WTC11 (cell line): ENCODE measurements at regions not wholly inside any gene's neighbourhood (a gene's known extent, or its start where the extent isn't known, plus 50 kb on each side); places are given as distances from the start of the nearest gene placed in this dataset.
"Not testable (repeated sequence)": the region's sequence is repeated elsewhere in the genome, so short reads cannot be mapped to it uniquely, and the experiment has no call there.

ENCODE experiments used
- ATAC-seq: fragments of 200-7000 bp; cut with Tn5 transposase; 2 replicates; pipeline ENCODE4 v1.10.0; 2021; ENCODE audit warnings: mild to moderate bottlenecking, moderate library complexity
- CTCF ChIA-PET: fragments of 300-600 bp; sonication (Branson Sonifier 250); formaldehyde crosslinking; loops from one replicate; lab custom pipeline; 2021; ENCODE audit warnings: antibody characterized with exemption; lab: Charles Lee
- POLR2A ChIA-PET: fragments of 350-600 bp; sonication (Branson Sonifier 250); formaldehyde crosslinking; loops from one replicate; lab custom pipeline; 2021; ENCODE audit warnings: antibody characterized with exemption; lab: Charles Lee
- DNase-seq: peaks from one replicate; pipeline ENCODE4 v3.0.0; 2021; ENCODE audit warnings: low spot score
- H3K27ac Mint-ChIP-seq: 2 replicates; pipeline ENCODE4 v1.8.0; 2021; ENCODE audit warnings: mixed read lengths
- H3K27me3 Mint-ChIP-seq: 2 replicates; pipeline ENCODE4 v1.8.0; 2021; ENCODE audit warnings: low read depth, mild to moderate bottlenecking, moderate library complexity, mixed read lengths
- H3K36me3 Mint-ChIP-seq: 2 replicates; pipeline ENCODE4 v1.8.0; 2021; ENCODE audit warnings: mixed read lengths
- H3K4me1 Mint-ChIP-seq: 2 replicates; pipeline ENCODE4 v1.8.0; 2022; ENCODE audit warnings: mixed read lengths
- H3K4me3 Mint-ChIP-seq: 2 replicates; pipeline ENCODE4 v1.8.0; 2021; ENCODE audit warnings: mild to moderate bottlenecking, moderate library complexity, mixed read lengths
- H3K9me3 Mint-ChIP-seq: 2 replicates; pipeline ENCODE4 v1.8.0; 2021; ENCODE audit warnings: mixed read lengths
- E2F5 ChIP-seq: sonication (generic); formaldehyde crosslinking; IDR thresholded peaks from 2 replicates; pipeline ENCODE4 v1.8.1; 2022; ENCODE audit warnings: mild to moderate bottlenecking, moderate library complexity, missing genetic modification reagents
- HMGXB4 ChIP-seq: sonication (generic); formaldehyde crosslinking; IDR thresholded peaks from 2 replicates; pipeline ENCODE4 v1.8.1; 2023; ENCODE audit warnings: mild to moderate bottlenecking, moderate library complexity, missing genetic modification reagents
- JUN ChIP-seq: sonication (generic); formaldehyde crosslinking; IDR thresholded peaks from 2 replicates; pipeline ENCODE4 v1.8.0; 2023; ENCODE audit warnings: mild to moderate bottlenecking, missing genetic modification reagents
- NFE2L1 ChIP-seq: sonication (generic); formaldehyde crosslinking; IDR thresholded peaks from 2 replicates; pipeline ENCODE4 v1.8.1; 2023; ENCODE audit warnings: missing genetic modification reagents
- NR3C1 ChIP-seq: sonication (generic); formaldehyde crosslinking; conservative IDR thresholded peaks from 2 replicates; pipeline ENCODE4 v1.8.1; 2023; ENCODE audit warnings: low read depth, mild to moderate bottlenecking, missing genetic modification reagents
- RORB ChIP-seq: fragments of 250-450 bp; sonication (Bioruptor Pico); IDR thresholded peaks from 2 replicates; pipeline ENCODE4 v1.9.0; 2021; ENCODE audit warnings: mild to moderate bottlenecking
- TCF7 ChIP-seq: sonication (generic); formaldehyde crosslinking; IDR thresholded peaks from 2 replicates; pipeline ENCODE4 v1.8.0; 2022; ENCODE audit warnings: mild to moderate bottlenecking, low read depth, missing genetic modification reagents, moderate library complexity
- TEAD4 ChIP-seq: sonication (generic); formaldehyde crosslinking; IDR thresholded peaks from 2 replicates; pipeline ENCODE4 v1.8.0; 2022; ENCODE audit warnings: mild to moderate bottlenecking, missing genetic modification reagents
- ZNF121 ChIP-seq: sonication (generic); formaldehyde crosslinking; IDR thresholded peaks from 2 replicates; pipeline ENCODE4 v1.8.0; 2023; ENCODE audit warnings: missing genetic modification reagents
- ZNF219 ChIP-seq: sonication (generic); formaldehyde crosslinking; IDR thresholded peaks from 2 replicates; pipeline ENCODE4 v1.8.0; 2023; ENCODE audit warnings: missing genetic modification reagents, mild to moderate bottlenecking, borderline replicate concordance
- ZNF317 ChIP-seq: sonication (generic); formaldehyde crosslinking; IDR thresholded peaks from 2 replicates; pipeline ENCODE4 v1.8.1; 2023; ENCODE audit warnings: low read depth, mild to moderate bottlenecking, moderate library complexity, missing genetic modification reagents, borderline replicate concordance
- ZNF532 ChIP-seq: fragments of 250-450 bp; sonication (Bioruptor Pico); IDR thresholded peaks from 2 replicates; pipeline ENCODE4 v1.9.0; 2021; ENCODE audit warnings: mild to moderate bottlenecking, borderline replicate concordance
- TF ChIP-seq, protein P1 (sequence below): sonication (generic); formaldehyde crosslinking; IDR thresholded peaks from 2 replicates; pipeline ENCODE4 v1.8.1; 2022; ENCODE audit warnings: mild to moderate bottlenecking, missing genetic modification reagents, moderate library complexity, borderline replicate concordance
- TF ChIP-seq, protein P2 (sequence below): sonication (generic); formaldehyde crosslinking; IDR thresholded peaks from 2 replicates; pipeline ENCODE4 v1.8.1; 2022; ENCODE audit warnings: low read depth, missing genetic modification reagents, borderline replicate concordance

- Mint-ChIP-seq H3K4me1 (no peaks in the 10 kb centered on the region), H3K9me3 (peaks cover 43% of the 10 kb centered on the region), H3K27ac (no peak overlapping the region), H3K4me3 (no peak overlapping the region), H3K36me3 (peaks cover 10% of the 10 kb centered on the region; the same call in 1 of the 2 replicates), H3K27me3 (no peaks in the 10 kb centered on the region; the same call in 1 of the 2 replicates)
- ATAC-seq (no peak), DNase-seq (no peak)
- CTCF ChIA-PET = no interaction called here
- POLR2A ChIA-PET = no interaction called here
- no peak for TF ChIP-seq JUN
- TF ChIP-seq, protein P1, sequence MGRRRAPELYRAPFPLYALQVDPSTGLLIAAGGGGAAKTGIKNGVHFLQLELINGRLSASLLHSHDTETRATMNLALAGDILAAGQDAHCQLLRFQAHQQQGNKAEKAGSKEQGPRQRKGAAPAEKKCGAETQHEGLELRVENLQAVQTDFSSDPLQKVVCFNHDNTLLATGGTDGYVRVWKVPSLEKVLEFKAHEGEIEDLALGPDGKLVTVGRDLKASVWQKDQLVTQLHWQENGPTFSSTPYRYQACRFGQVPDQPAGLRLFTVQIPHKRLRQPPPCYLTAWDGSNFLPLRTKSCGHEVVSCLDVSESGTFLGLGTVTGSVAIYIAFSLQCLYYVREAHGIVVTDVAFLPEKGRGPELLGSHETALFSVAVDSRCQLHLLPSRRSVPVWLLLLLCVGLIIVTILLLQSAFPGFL (CRISPR knock-in tag) = no peak
- TF ChIP-seq ZNF317 = no peak
Measured at GRCh38 chr4:37555322-37555721, 130.9 kb downstream of the RELL1 start.

DNA sequence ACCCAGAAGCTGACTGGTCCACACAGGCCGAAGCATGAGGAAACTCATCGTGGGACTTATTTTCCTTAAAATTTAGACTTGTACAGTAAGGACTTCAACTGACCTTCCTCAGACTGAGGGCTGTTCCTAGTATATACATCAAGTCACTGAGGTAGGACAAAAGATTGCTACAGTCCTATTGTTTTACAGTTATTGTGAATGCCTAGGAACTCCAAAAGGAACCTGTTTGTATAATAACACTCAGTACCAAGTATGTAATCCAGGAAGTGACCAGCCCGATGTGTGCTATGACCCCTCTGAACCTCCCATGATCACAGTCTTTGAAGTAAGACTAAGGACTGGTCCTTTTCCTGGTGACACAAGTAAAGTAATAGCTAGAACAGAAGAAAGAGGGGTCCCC, 136.3 kb downstream of the RELL1 start:
- H3K27me3 Mint-ChIP-seq, H3K27ac Mint-ChIP-seq, CTCF ChIA-PET, DNase-seq, H3K4me1 Mint-ChIP-seq, POLR2A ChIA-PET, H3K4me3 Mint-ChIP-seq, ATAC-seq: not testable (repeated sequence)
- Mint-ChIP-seq H3K36me3 (peaks cover 29% of the 10 kb centered on the region), H3K9me3 (peaks cover 67% of the 10 kb centered on the region)

DNA sequence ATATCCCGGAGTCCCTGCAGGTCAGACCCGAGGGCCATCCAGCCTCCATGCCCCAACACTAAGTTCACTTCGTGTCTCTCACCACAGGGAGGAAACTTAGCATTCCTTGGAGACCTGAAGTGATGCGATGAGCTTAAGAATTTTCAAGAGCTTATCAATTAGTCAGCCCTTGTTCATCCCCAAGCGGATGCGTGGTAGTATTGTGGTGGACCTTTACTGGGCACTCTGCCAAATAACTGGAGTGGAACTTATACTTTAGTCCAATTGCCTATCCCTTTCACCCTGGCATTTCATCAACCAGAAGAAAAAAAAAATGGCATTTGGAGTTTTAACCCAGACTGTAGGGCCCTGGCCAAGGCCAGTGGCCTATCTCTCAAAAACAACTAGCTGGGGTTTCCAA, 137.1 kb downstream of the RELL1 start:
- H3K27me3 Mint-ChIP-seq = no peaks in the 10 kb centered on the region; the same call in none of the 2 replicates
- H3K9me3 Mint-ChIP-seq = peaks cover 65% of the 10 kb centered on the region
- no peak for TF ChIP-seq NR3C1
- no peak for TF ChIP-seq TCF7
- no peak for TF ChIP-seq NFE2L1 (CRISPR knock-in tag)
- TF ChIP-seq TEAD4 (CRISPR knock-in tag) = no peak
- no peak for TF ChIP-seq ZNF532
- no peak for TF ChIP-seq ZNF121
- TF ChIP-seq RORB (CRISPR knock-in tag) = no peak
- TF ChIP-seq, protein P2, sequence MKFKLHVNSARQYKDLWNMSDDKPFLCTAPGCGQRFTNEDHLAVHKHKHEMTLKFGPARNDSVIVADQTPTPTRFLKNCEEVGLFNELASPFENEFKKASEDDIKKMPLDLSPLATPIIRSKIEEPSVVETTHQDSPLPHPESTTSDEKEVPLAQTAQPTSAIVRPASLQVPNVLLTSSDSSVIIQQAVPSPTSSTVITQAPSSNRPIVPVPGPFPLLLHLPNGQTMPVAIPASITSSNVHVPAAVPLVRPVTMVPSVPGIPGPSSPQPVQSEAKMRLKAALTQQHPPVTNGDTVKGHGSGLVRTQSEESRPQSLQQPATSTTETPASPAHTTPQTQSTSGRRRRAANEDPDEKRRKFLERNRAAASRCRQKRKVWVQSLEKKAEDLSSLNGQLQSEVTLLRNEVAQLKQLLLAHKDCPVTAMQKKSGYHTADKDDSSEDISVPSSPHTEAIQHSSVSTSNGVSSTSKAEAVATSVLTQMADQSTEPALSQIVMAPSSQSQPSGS (CRISPR knock-in tag) = no peak
- TF ChIP-seq ZNF219 (CRISPR knock-in tag) = no peak
- no peak for TF ChIP-seq HMGXB4 (CRISPR knock-in tag)
- no peak for TF ChIP-seq E2F5
- no peak for ATAC-seq
- 0 out of 2 replicates have a peak, but pooled peaks cover 2% of the 10 kb centered on the region for H3K4me1 Mint-ChIP-seq
- DNase-seq = no peak
- no peak overlapping the region for H3K27ac Mint-ChIP-seq
- POLR2A ChIA-PET = no interaction called here
- H3K4me3 Mint-ChIP-seq = no peak overlapping the region
- H3K36me3 Mint-ChIP-seq = peaks cover 29% of the 10 kb centered on the region
- CTCF ChIA-PET = no interaction called here
